Activated T-cell treated with anti-CD3 and anti-CD28 coated beads, Interleukin-2, amount 50 U/mL, for 4 hours (primary cell): ENCODE measurements at regions not wholly inside any gene's neighbourhood (a gene's known extent, or its start where the extent isn't known, plus 50 kb on each side); places are given as distances from the start of the nearest gene placed in this dataset.
A peak's percentile ranks its signal among the peaks of the same experiment; 100 is the strongest.
"Not testable (repeated sequence)": the region's sequence is repeated elsewhere in the genome, so short reads cannot be mapped to it uniquely, and the experiment has no call there.

Experiments
- ATAC-seq, 2 donors: fragments of 200-7000 bp; cut with Tn5 transposase; one replicate each; pipeline ENCODE4 v1.10.0; 2021
- DNase-seq: peaks from one replicate; pipeline ENCODE4 v3.0.0-alpha.2; 2020
- H3K27me3 Mint-ChIP-seq: one replicate; pipeline ENCODE4 v1.8.0; 2021; ENCODE audit warnings: low read depth, mixed read lengths
- H3K36me3 Mint-ChIP-seq: one replicate; pipeline ENCODE4 v1.8.0; 2022; ENCODE audit warnings: mixed read lengths; ENCODE audit not compliant: insufficient read depth
- H3K4me1 Mint-ChIP-seq: one replicate; pipeline ENCODE4 v1.8.0; 2021; ENCODE audit warnings: low read depth, mixed read lengths
- H3K4me3 Mint-ChIP-seq: one replicate; pipeline ENCODE4 v1.8.0; 2021; ENCODE audit warnings: mild to moderate bottlenecking, moderate library complexity, mixed read lengths
- H3K9me3 Mint-ChIP-seq: one replicate; pipeline ENCODE4 v1.8.0; 2021; ENCODE audit warnings: mixed read lengths

DNA sequence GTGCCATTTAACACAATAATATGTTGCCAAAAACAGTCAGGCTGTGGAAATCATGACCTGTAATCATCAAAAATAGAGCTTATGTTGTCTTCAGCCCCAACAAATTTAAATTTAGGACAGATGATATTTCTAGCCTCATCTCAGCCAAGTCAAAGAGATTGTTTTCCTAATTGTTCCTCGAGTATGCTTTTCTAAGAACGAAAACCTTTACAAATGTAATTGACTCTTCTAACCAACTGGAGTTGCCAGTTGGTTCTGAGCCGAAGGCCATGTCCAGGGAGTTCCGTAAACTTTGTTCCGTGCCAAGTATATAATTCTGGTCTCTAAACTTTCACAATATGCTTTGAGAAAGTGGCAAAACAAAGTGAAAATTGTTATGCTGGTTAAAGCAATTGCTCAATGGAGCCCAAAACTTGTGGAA, 160.8 kb downstream of the CEMIP2 start:
- DNase-seq (no peak), ATAC-seq (no peak)
- H3K4me3 Mint-ChIP-seq: no peak overlapping the region
- no peaks in the 10 kb centered on the region for H3K36me3 Mint-ChIP-seq
- H3K4me1 Mint-ChIP-seq: no peaks in the 10 kb centered on the region
- H3K9me3 Mint-ChIP-seq: peaks cover 7% of the 10 kb centered on the region
- H3K27me3 Mint-ChIP-seq: no peaks in the 10 kb centered on the region

DNA sequence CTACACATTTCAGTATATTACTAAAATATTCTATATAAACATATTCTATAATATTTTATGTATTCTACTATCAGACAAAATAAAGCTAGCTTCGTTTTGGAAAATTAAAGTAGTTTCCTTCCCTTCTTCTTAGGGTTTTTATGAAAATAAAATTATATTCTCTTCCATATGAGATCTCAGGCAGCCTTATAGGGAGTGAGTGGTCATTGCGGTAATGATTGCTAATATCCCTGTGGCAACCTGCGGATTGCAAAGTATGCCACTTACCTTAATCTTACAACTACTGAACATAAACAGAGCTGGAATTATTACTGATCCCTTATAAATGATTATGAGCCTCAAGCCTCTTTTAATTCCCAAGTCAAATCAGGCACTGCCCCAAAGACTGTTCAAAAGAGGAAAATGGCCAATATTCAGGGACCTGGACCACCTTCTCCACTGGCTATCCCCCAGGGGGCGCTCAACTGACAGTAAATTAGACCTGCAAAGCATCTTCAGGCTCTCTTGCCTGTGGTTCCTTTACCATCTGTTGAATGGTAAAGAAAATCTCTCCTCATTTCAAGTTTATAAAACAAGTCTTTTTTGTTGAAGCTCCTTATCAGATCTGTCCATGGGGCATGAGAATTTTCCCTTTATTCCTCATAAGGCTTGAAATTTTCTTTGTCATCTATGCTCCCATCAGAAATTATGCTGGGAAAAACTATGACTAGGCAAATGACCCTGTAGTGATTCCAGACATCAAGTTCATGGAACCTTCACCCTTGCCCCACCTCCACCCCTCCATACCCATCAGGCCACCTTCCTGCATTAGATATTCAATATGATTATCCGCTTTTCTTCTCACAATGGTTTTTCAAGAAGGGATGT, 163.9 kb downstream of the CEMIP2 start:
- DNase-seq: peak; percentile 78
- ATAC-seq: peak; percentile 57 to 77
- H3K4me1 Mint-ChIP-seq: no peaks in the 10 kb centered on the region
- no peak overlapping the region for H3K4me3 Mint-ChIP-seq
- H3K27me3 Mint-ChIP-seq: no peaks in the 10 kb centered on the region
- no peaks in the 10 kb centered on the region for H3K36me3 Mint-ChIP-seq
- no peaks in the 10 kb centered on the region for H3K9me3 Mint-ChIP-seq

DNA sequence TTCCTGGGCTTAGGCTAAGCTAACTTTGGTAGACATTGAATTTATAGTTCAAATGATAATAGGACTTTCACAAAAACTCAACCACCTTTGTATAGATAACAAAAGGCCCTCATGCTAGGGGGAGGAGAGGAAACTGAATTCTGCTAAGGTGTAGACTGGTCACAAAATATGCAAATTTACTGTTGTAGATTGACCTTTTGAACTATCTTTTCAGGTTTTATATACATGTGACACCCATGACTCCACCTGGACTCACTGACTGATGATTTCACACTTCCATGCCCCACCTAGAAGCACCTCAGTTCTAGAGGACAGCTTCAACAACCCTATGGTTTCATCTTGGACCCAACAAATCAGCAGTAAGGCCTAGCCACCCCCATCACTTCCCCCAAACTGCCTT, 165.7 kb downstream of the CEMIP2 start:
- ATAC-seq (no peak), DNase-seq (no peak)
- Mint-ChIP-seq H3K27me3 (no peaks in the 10 kb centered on the region), H3K36me3 (no peaks in the 10 kb centered on the region), H3K4me3 (no peak overlapping the region), H3K9me3 (no peaks in the 10 kb centered on the region), H3K4me1 (no peaks in the 10 kb centered on the region)

DNA sequence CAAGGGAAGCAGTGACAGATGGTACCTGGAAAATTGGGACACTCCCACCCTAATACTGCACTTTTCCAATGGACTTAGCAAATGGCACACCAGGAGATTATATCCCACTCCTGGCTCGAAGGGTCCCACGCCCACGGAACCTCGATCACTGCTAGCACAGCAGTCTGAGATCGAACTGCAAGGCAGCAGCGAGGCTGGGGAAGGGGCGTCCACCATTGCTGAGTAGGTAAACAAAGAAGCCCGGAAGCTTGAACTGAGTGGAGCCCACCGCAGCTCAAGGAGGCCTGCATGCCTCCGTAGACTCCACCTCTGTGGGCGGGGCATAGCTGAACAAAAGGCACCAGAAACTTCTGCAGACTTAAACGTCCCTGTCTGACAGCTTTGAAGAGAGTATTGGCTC, 172.6 kb downstream of the CEMIP2 start:
- H3K27me3 Mint-ChIP-seq: peaks cover 26% of the 10 kb centered on the region
- H3K4me3 Mint-ChIP-seq, H3K9me3 Mint-ChIP-seq, ATAC-seq, H3K4me1 Mint-ChIP-seq, DNase-seq, H3K36me3 Mint-ChIP-seq: not testable (repeated sequence)

DNA sequence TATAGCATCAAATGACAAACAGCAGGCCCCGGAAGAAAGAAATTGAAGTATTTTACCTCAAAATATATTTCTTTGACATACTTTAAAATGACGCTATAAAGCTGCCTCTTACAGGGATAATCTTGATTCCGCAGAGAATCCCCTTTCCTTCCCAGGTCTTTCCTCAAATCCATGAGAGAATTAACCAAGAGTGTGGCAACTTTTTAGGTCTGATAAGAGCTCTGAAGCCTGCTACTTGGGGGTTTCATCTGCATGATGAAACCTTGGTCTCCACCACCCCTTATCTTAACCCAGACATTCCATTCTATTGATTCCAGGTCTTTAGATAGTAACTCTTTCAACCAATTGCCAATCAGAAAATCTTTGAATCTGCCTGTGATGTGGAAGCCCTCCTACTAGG, 173.8 kb downstream of the CEMIP2 start:
- H3K4me1 Mint-ChIP-seq: no peaks in the 10 kb centered on the region
- ATAC-seq: no peak

DNA sequence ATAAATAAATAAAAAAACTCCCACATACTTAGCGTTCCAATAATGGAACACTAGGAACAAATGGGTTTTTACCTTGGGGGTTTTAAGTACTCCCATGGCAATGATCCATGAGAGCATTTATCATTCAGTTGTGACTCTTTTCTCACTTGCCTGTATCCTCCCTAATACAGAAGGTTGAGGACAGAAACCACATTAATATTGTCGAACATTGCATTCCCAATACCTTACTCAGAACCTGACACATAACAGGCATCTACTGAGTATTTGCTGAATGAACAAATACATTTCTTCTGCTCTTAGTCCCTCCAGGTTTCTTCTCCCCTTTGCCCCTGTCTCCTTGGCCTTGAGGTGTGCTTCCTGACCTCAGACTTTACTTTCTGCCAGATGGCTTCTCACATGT, 175.9 kb downstream of the CEMIP2 start:
- Mint-ChIP-seq H3K4me1 (no peaks in the 10 kb centered on the region), H3K27me3 (peaks cover 26% of the 10 kb centered on the region), H3K9me3 (no peaks in the 10 kb centered on the region), H3K36me3 (no peaks in the 10 kb centered on the region), H3K4me3 (no peak overlapping the region)
- ATAC-seq (no peak), DNase-seq (no peak)

More for the DNA sequence above, 173.8 kb downstream of the CEMIP2 start:
- H3K36me3 Mint-ChIP-seq: no peaks in the 10 kb centered on the region
- DNase-seq: no peak
- peaks cover 26% of the 10 kb centered on the region for H3K27me3 Mint-ChIP-seq
- H3K4me3 Mint-ChIP-seq: no peak overlapping the region
- H3K9me3 Mint-ChIP-seq: no peaks in the 10 kb centered on the region

DNA sequence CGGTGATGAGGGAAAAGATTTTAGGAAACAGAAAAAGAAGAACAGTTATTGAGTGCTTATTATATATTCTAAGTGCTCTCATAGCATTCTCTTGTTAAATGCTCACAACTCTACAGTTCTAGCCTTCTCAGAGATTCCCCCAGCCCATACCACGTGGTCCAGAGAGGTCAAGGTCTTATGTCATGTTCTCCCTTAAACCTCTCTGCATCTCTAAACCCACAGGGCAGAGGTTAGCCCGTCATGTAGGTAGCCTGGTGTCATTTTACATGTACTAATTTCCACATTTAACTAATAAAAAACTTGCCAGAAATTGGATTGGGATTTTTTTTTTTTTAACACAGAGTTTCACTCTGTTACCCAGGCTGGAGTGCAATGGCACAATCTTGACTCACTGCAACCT, 178.0 kb downstream of the CEMIP2 start:
- no peaks in the 10 kb centered on the region for H3K36me3 Mint-ChIP-seq
- peaks cover 21% of the 10 kb centered on the region for H3K27me3 Mint-ChIP-seq
- H3K4me1 Mint-ChIP-seq: no peaks in the 10 kb centered on the region
- ATAC-seq (no peak), DNase-seq (no peak)
- no peak overlapping the region for H3K4me3 Mint-ChIP-seq
- H3K9me3 Mint-ChIP-seq: no peaks in the 10 kb centered on the region

DNA sequence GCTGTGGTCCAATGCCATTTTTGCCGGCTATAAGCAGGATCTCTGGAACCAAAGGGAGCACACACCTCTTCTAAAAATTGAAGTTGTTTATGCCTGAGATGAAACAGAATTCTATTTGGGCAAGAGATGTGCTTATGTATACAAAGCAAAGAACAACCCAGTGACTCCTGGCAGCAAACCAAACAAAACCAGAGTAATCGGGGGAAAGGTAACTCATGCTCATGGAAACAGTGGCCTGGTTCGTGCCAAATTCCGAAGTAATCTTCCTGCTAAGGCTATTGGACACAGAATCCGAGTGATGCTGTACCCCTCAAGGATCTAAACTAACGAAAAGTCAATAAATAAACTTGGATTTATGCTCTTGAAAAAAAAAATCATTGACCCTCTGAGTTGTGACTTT, 178.7 kb downstream of the CEMIP2 start:
- DNase-seq: no peak
- no peaks in the 10 kb centered on the region for H3K9me3 Mint-ChIP-seq
- no peaks in the 10 kb centered on the region for H3K4me1 Mint-ChIP-seq
- no peaks in the 10 kb centered on the region for H3K36me3 Mint-ChIP-seq
- no peak for ATAC-seq
- no peak overlapping the region for H3K4me3 Mint-ChIP-seq
- H3K27me3 Mint-ChIP-seq: peaks cover 18% of the 10 kb centered on the region

DNA sequence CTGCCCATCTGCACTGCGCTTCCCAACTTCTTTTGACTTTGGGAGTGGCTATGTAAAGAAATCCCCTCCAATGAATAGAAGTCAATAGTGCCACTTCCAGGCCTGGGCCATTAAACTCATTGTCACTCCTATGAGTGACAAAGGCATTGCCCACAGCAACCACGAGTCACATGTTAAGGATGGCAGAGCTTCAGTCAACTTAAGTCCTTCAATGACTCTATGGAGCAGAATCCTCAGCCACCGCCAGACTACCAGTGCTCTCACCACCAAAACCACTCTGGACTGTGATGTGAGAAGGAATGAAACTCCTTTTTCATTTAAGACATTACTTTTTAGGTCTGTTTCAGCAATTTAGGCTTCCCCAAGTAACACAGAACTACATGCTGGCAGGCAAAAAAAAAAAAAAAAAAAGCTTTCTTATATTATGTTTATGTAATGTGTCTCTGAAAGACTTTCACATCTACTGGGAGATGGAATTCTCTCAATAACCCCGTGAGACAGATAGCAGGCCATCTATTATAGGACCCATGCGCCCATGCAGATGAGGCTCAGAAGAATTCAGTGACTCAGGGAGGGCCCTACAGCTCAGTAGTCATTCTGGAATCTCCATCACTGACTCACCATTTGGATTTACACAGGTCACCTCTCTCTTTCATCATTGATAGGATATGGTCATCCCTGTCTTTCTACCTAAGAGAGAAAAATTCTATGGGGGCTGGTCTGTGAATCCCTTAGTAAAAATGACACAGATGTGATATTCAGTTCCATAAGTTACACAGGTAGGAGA, 180.5 kb downstream of the CEMIP2 start:
- DNase-seq (no peak), ATAC-seq (peak; percentile 7 to 25)
- H3K36me3 Mint-ChIP-seq: no peaks in the 10 kb centered on the region

DNA sequence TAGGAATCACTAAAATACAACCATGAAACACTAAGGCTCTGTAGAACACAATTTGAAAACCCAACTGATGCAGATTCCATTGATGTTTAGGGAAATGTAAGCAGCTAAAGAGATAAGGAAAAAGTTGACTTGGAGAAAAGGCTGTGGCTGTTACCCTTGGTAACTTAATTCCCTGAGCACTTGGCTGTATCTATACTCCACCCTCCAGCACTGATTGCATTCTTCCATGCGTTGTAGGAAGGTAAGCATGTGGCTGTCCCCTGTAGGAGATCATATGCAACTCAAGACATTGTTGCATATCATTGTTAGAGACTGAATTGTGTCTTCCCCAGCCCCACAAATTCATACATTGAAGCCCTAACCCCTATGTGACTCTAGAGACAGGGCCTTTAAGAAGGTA, 184.5 kb downstream of the CEMIP2 start:
- ATAC-seq: no peak
- Mint-ChIP-seq H3K4me1 (no peaks in the 10 kb centered on the region), H3K4me3 (no peak overlapping the region), H3K27me3 (no peaks in the 10 kb centered on the region), H3K9me3 (no peaks in the 10 kb centered on the region), H3K36me3 (no peaks in the 10 kb centered on the region)
- DNase-seq: no peak

More for the DNA sequence above, 180.5 kb downstream of the CEMIP2 start:
- no peaks in the 10 kb centered on the region for H3K9me3 Mint-ChIP-seq
- H3K4me1 Mint-ChIP-seq: no peaks in the 10 kb centered on the region
- H3K27me3 Mint-ChIP-seq: peaks cover 8% of the 10 kb centered on the region
- no peak overlapping the region for H3K4me3 Mint-ChIP-seq

DNA sequence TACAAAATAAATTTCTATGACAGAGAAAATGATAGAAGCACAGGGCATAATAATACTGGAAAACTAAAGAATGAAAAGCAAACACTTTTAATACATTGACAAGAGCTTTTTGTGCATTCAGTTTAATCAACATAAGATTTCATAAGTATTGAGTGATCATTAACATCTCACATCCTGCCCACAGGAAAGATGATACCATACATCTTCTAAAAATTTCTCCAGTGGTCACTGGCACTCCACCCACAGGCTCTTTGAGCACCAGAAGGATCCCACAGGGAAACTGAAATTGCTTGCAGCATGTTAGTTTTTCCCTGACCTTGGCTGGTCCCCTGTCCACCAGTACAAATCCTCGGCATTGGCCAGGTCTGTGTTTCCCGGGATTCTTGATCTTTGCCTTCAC, 186.0 kb downstream of the CEMIP2 start:
- no peak for ATAC-seq
- H3K27me3 Mint-ChIP-seq: no peaks in the 10 kb centered on the region
- no peaks in the 10 kb centered on the region for H3K9me3 Mint-ChIP-seq
- DNase-seq: no peak
- H3K4me3 Mint-ChIP-seq: no peak overlapping the region
- no peaks in the 10 kb centered on the region for H3K4me1 Mint-ChIP-seq
- no peaks in the 10 kb centered on the region for H3K36me3 Mint-ChIP-seq

DNA sequence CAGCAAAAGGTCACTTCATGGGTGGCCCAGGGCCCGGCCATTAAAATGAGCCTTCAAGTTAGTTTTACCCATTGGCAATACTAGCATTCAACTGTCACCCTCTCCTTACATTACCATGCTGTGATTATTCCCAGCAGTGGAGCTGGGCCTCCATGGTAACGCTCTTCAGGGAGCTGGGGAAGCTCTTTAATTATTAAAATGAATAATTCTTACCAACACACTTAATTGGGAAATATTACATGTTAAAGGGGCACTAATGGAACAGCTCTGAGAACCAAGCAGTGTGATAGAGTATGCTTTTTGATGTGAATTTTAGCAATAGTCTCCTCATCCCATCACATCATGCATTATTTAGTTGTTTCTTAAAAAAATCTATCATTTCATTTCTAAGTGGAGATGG, 187.2 kb downstream of the CEMIP2 start:
- DNase-seq (no peak), ATAC-seq (no peak)
- Mint-ChIP-seq H3K36me3 (no peaks in the 10 kb centered on the region), H3K9me3 (no peaks in the 10 kb centered on the region), H3K27me3 (no peaks in the 10 kb centered on the region), H3K4me3 (no peak overlapping the region), H3K4me1 (no peaks in the 10 kb centered on the region)

DNA sequence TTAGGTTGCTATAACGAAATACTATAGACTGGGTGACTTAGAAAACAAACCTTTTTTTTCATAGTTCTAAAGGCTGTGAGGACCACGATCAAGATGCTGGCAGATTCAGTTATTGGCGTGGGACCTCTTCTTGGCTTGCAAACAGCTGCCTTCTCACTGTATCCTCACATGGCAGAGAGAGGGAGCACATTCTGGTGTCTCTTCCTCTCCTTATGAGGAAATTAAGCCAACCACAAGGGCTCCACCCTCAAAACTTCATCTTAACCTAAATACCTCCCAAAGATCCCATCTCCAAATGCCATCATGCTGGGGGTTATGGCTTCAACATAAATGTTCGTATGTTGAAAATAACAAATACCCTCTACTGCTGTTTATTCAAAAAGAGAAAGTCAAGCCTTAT, 197.1 kb downstream of the CEMIP2 start:
- Mint-ChIP-seq H3K4me1 (peaks cover 2% of the 10 kb centered on the region), H3K4me3 (no peak overlapping the region), H3K27me3 (peaks cover 12% of the 10 kb centered on the region), H3K9me3 (no peaks in the 10 kb centered on the region), H3K36me3 (no peaks in the 10 kb centered on the region)
- DNase-seq (no peak), ATAC-seq (no peak)

DNA sequence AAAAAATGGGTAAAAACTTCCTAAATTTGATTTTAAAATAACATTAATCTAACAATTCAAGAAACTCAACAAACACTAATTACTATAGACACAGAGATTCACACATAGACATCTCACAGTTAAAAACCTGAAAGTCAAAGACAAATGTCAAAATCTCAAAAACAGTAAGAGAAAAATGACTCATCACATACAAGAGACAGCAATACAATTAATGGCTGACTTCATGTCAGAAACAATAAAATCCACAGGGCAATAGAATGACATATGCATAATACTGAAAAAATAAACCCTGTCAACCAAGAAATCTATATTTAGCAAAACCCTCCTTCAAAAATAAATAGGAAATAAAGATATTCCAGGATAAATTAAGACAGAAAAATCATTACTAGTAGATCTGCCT, 200.4 kb downstream of the CEMIP2 start:
- no peak overlapping the region for H3K4me3 Mint-ChIP-seq
- ATAC-seq (no peak), DNase-seq (no peak)
- no peaks in the 10 kb centered on the region for H3K9me3 Mint-ChIP-seq
- peaks cover 16% of the 10 kb centered on the region for H3K27me3 Mint-ChIP-seq
- H3K4me1 Mint-ChIP-seq: peaks cover 2% of the 10 kb centered on the region
- H3K36me3 Mint-ChIP-seq: no peaks in the 10 kb centered on the region

DNA sequence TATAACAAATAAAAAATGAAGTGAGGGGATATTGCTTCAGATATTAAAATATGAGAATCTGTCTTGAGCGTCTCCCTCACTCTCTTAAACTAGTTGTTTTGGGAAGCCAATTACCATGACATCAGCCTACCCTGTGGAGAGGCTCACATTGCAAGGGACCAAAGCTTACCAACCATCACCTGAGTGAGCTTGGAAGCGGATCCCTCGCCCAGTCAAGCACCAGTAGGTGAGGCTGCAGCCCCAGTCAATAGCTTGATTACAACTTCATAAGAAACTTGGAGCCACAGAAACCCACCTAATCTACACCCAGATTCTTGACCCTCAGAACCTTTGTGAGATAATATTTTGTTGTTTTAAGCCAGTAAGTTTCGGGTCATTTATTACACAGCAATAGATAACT, 206.2 kb downstream of the CEMIP2 start:
- ATAC-seq: no peak
- Mint-ChIP-seq H3K9me3 (no peaks in the 10 kb centered on the region), H3K4me1 (no peaks in the 10 kb centered on the region)

More for the DNA sequence above, 206.2 kb downstream of the CEMIP2 start:
- peaks cover 20% of the 10 kb centered on the region for H3K27me3 Mint-ChIP-seq
- no peaks in the 10 kb centered on the region for H3K36me3 Mint-ChIP-seq
- no peak for DNase-seq
- no peak overlapping the region for H3K4me3 Mint-ChIP-seq
